ENCODE measurements at regions not wholly inside any gene's neighbourhood (a gene's known extent, or its start where the extent isn't known, plus 50 kb on each side); places are given as distances from the start of the nearest gene placed in this dataset.

DNA sequence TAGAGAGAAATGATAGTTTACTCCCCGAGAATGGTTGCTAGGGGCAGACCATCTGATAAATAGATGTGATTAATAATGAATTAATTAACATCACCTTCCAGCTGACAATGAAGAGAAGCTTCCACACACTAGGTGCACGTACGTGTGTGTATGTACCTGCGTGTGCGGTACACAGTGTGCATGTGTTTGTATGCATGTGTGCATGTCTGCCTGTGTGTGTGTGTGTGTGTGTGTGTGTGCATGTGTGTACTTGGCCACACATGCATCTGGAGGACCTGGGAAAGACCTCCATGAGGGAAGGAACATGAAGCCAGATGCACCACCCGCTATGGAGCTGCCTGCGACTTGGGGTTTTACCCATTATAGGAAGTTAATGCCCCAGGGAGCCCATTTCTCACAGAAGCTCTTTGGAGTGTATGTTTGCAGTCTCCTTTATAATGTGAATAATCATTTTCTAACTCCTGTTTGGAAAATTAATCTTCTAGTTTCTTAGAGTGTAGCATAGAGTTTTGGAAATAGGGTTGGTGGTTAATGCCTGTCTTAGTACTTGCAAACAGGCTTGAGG lies 229.1 kb downstream of the ENGASE start:
- DNase-seq (ENCODE audit: low read depth in 3 of 3, low spot score in 2 of 3), result no peak

DNA sequence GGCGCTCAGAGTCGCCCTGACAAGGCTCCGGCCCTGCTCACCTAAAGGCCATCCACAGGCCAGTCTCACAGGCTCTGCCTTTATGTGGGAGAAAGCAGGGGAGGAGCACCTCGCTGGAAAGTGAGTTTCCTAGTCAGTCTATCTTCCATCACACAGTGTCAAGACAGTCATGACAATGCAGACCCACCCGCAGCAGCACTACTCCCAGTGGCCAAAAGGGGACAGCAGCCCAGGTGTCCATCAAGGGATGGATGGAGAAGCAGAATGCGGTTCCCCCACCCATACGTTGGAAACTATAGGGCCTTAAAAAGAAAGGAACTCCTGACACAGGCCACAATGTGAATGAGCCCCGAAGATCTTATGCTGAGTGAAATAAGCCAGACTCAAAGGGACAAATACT lies 226.8 kb downstream of the ENGASE start:
- DNase-seq (ENCODE audit: low read depth in 3 of 3, low spot score in 2 of 3), result no peak

DNA sequence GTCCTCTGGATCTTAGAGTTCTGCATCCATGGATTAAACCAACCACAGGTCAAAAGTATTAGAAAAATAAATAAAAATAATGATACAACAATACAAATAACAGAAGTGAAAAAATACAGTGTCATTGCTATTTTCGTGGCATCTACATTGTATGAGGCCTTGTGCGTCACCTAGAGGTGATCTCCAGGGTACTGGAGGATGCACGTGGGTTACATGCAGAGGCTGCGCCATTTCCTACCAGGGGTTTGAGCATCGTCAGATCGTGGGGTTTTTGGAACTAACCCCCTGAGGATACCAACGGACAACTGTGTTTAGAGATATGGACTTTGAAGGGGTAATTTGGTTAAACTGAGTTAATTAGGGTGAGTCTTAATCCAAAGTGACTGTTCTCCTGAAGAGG lies 224.7 kb downstream of the ENGASE start:
- DNase-seq (ENCODE audit: low read depth in 3 of 3, low spot score in 2 of 3), result no peak

DNA sequence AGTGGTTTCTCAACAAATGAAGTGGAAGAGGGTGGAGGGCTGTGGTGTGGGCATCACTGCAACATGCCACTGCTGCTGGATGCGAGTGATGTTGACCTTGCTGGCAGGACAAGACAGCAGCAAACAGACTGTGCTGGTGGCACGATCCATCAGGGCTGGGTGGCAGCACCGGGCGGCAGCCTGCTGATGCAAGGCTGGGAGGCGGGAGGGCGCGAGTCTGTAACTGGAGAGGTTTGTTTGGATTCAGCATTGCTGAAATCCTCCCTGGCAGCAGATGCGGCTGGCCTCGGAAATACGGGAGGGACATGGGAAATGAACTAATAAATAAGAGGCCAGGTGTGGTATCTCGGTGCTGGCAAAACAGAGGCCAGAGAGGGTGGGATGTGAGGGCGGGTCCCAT lies 224.2 kb downstream of the ENGASE start:
- DNase-seq (ENCODE audit: low read depth in 3 of 3, low spot score in 2 of 3), result no peak

DNA sequence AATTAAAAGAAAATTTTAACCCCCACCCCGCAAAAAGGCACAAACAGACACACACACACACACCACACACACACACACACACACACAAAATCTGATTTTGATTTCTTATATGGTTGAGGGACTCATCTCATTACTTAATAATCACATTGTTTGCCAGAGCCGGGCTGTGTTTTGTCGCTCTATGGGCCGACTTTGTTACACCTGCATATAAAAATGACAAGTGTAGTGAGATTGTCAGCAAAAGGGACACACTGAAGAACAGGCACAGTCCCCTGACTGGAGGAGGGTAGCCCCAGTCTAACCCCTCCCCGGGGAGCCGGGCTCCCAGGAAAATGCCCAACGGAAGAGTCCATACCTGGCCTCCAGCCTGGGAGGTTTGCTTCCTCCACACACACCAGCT lies 221.6 kb downstream of the ENGASE start:
- no peak for DNase-seq (ENCODE audit: low read depth in 3 of 3, low spot score in 2 of 3)

DNA sequence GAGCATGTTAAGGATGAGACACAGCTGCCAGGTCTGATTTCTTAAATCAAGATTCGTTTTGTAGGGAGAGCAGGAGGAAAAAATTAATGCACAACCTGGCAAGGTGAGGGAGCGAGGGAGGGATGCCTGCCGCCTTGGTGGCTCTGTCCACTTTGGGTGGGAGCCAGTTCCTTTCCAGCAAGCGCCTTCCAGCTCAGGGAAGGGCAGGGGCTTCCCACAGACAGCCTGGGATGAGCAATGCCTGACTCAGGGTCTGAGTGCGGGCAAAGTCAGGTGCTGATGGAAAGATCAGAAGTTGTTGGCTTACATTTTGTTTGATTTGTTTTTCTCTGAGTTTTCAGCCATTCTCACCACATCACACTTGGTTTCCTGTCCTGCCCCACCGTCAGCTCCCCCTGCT lies 220.7 kb downstream of the ENGASE start:
- no peak for DNase-seq (ENCODE audit: low read depth in 3 of 3, low spot score in 2 of 3)

DNA sequence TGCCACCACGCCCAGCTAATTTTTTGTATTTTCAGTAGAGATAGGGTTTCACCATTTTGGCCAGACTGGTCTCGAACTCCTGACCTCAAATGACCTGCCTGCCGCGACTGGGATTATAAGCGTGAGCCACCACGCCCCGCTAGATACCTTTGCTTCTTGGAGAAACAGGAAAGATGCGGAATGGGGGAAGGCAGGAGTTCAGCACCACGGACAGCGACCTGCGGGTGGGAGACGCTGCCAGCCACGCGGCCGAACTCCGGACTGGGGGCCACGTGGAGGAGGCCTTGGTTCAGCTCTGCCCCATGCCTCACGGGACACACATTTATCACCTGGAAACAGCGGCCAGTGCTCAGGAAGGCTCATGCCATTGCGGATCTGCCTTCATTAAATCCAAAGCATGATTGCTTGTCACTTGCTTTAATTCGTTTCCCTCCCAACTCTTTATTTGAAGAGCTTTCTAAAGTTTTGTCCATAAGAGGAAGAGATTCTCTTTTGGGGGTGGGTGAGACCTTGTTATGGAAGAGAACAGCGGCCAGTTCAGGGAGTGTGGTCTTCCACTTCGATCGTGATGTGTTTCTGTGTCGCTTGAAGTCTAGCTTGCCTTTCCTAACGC lies 219.9 kb downstream of the ENGASE start:
- peak; percentile 72 to 77 (median 73) for DNase-seq (ENCODE audit: low read depth in 3 of 3, low spot score in 2 of 3)

DNA sequence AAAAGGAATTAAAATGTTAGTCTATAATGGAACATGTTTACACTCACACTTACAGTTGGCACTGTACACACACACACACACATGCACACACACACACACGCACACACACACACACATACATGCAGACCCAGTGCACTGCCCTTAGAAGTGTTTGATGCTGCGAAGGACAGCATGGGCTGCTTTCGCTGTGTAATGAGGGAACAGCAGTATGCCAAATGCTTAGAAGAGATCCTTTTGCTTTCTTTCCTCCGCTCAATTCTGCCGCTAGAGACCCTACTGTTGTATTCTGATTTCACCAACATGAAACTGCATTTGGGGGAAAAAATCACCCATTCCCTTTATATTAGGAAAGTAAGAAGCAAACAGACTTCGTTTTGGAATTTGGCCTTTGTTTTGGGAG lies 217.9 kb downstream of the ENGASE start:
- no peak for DNase-seq (ENCODE audit: low read depth in 3 of 3, low spot score in 2 of 3)

DNA sequence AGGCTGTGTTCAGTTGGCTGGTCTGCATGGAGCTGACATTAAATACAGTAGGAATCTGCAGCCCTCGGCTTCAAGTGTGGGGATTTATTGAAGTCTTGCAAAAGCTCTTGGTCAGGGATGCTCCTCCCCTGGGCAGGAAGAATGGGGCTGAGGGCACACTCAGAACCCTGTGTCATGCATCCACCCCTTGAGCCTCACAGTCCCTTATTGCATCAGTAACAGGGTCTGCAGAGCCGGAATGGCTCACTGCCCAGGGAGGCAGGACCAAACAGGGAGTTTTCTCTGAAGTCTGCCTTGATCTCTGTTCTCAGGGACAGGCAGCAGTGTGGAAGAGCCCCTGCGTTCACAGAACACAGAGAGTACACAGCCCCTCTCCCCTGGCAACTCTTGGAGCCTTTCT lies 216.8 kb downstream of the ENGASE start:
- DNase-seq (ENCODE audit: low read depth in 3 of 3, low spot score in 2 of 3), result no peak

DNA sequence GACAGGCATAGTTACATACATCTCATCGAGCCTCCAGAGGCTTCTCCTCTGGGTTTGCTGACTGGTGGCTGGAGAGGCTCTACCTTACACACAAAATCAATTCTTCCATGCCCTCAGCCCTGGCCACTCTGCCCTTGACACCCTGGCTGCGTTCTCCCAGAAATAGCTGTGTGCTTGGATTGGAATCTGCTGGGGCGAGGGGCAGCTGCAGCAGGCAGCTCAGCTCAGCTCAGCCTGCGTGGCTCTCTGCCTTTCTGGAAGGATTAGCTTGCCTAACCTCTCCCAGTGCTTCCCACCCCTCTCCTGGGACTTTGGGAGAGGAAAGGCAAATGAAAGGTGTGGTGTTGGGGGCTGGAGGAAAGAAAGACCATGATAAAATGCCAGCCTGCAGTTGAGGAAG lies 216.1 kb downstream of the ENGASE start:
- DNase-seq (ENCODE audit: low read depth in 3 of 3, low spot score in 2 of 3), result no peak

DNA sequence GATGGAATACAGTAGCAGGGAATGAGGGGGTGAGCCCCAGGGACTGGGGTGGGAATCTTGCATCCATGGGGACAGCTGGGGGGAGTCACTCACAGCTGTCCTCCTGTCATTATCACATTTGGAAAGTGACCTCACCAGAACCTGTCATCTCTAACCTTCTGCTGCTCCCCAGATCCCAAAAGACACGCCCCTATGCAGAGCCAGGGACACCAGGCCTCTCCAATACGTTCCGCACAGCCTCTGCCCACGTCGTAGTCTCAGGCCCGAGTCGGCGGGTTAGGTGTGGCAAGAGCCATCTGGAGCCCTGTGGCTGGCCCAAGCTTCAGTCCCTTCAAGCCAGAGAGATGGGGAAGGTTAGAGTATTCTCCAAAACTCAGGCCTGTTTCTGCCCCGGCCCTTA lies 214.3 kb downstream of the ENGASE start:
- DNase-seq (ENCODE audit: low read depth in 3 of 3, low spot score in 2 of 3), result no peak

DNA sequence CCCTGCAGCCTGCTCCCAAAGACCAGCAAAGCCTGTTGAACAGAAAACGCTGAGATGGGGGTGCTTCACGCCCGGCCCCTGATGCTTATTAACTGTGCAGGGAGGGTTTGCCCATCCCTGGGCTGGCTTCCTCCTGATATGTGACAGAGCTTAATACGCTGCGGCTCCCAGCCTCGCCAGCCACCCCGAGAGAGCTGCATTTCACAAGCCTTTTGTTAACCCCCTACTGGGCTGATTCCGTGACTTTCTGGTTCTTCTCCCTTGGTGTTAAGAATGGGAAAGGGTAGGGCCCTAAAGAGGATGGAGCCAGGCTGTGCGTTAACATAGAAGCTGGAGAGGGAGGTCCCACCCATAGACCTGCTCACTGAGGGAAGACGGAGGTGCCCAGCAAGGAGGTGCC lies 211.8 kb downstream of the ENGASE start:
- DNase-seq (ENCODE audit: low read depth in 3 of 3, low spot score in 2 of 3), result no peak

DNA sequence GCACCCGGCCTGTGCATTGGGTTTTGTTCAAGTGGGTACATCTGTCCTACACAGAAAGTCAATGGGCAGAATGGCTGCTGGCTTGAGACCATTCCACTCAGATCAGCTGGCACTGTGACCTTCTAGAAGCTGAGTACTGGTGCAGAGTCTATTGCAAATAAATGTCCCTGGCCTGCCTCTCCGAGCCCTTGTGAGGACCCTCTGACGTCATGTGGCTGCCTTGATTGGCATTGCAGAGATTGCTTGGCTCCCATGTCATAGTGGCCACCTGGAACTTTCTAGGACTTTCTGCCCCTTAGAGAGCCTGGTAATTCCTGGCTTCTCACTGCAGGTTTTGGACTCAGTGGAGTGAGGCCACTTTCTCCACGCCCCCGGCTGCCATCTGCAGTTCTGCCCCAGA lies 211.3 kb downstream of the ENGASE start:
- no peak for DNase-seq (ENCODE audit: low read depth in 3 of 3, low spot score in 2 of 3)

DNA sequence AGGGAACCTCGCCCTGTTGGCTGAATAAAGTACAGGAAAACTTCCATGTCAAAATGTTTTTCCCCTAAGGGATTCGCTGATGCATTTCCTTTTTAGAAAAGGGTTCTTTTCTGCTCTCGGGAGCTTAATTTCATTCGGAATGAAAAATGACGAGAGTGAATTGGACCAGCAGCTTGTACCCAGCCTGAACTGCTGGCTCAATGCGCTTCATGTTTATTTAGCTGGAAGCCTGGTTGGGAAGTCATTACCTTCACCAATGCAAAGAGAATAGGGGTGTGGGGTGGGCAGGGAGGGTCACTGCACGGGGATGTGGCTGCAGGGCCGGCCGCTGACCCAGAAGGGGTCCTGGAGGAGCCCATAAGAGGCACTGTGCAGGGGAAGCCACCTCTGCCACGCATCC lies 207.7 kb downstream of the ENGASE start:
- no peak for DNase-seq (ENCODE audit: low read depth in 3 of 3, low spot score in 2 of 3)

DNA sequence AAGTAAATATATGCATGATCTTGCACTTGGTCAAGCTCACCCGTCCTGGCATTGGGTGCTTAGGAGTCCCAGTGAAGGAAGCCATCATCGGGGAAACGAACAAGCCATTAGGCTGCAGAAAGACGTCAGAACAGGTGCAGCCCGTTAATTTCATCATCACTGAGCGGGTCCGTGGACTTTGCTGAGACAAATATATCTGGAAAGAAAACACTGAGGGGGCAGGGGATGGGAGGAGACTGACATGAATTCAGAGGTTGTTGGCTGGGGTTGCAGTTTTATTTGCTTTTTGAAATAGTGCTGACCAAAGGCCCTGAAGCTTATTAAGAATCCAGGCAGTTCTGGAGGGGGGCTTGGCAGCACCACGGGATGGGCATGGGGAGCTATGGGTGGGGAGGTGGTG lies 207.2 kb downstream of the ENGASE start:
- DNase-seq (ENCODE audit: low read depth in 3 of 3, low spot score in 2 of 3), result no peak

DNA sequence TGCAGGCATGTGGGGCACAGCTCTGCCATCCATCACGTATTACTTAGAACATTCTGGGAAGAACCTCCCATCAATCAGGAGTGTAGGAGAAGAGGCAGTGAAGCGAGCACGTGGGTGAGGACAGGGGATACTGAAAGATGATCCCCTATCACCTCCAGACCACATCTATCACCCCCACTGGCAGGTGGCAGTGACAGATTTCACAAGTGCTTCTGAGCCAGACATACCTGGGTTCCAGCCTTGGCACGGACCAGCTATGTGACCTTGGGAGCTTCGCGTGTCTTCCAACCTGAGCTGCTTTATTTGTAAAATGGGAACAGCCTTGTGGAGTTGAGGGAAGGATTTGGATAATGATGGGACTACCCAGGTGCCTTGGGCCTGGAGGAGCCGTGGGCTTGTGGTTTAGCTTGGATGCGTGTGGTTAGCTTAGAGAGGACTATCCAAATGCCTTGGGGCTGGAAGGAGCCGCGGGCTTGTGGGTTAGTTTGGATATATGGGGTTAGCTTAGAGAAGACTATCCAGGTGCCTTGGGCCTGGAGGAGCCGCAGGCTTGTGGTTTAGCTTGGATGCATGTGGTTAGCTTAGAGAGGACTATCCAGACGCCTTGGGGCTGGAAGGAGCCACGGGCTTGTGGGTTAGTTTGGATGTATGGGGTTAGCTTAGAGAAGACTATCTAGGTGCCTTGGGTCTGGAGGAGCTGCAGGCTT lies 206.4 kb downstream of the ENGASE start:
- DNase-seq (ENCODE audit: low read depth in 3 of 3, low spot score in 2 of 3), result no peak

DNA sequence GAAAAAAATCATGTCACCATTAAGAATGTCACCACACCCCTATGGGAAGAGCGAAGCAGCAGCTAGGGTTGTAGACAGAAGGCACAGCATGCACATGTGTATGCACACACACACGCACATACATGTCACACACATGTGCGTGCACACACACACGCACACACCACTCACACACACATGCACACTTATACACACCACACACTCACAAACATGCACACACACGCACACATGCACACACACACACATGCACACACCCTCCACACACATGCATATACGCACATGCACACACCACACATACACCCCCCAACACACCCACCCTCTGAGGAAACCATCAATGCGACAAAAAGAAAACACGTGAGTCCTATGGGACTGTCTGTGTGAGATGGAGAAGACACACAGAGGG lies 205.4 kb downstream of the ENGASE start:
- DNase-seq (ENCODE audit: low read depth in 3 of 3, low spot score in 2 of 3), result no peak

DNA sequence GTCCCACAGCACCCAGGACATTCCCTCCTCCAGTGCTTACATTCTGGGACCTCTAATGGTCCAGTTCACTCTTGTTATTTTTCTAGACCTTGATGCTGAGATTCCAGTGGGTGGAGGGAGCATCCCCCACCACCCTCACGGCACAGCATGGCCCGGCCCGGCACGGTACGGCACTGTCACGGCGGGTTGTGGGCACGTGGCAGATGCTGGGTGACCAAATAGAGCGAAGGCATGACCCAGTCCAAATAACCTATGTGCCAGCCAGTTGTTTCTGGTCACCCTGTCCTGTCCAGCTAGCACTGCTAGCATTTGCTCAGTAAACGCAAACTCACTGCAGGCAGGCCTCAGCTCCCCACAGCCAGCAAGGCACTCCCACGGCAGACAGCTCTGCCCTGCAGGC lies 204.7 kb downstream of the ENGASE start:
- DNase-seq (ENCODE audit: low read depth in 3 of 3, low spot score in 2 of 3), result no peak

DNA sequence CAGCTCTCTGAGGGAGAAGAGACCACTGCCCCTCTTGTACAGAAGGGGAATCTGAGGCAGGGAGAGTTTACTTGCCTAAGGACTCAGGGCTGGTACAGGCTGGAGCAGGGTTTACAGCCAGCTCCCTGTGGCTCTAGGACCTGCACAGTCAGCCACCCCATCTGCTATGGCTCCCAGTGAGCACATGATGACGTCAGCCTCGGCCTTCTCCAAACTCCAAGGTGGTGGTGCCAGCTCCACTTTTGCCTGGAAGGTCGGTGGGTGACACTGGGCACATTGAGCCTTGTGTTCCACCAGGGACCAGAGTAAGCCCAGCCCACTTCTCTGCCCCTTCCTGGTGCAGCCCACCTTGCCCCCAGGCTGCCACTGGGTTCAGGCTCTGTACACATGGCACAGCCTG lies 202.2 kb downstream of the ENGASE start:
- DNase-seq (ENCODE audit: low read depth in 3 of 3, low spot score in 2 of 3), result no peak

DNA sequence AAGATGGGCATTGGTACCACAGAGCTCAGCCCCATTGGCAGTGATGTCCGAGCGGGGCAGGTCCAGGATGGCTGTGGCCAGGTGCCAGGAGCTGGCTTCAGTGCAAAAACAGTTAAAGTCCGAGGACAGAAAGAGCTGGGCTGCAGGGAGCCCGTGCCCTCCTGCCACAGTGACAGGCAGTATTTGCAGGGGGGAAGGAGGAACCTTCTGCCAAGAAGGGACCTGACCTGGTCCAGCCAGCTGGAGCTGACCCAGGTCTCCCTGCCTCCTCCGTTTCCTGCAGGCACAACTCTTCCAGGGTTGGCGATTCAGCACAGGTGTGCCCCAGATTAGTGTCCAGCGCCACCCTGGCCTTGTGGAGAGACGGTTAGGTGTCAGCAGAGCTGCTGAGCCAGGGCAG lies 199.0 kb downstream of the ENGASE start:
- no peak for DNase-seq (ENCODE audit: low read depth in 3 of 3, low spot score in 2 of 3)

DNA sequence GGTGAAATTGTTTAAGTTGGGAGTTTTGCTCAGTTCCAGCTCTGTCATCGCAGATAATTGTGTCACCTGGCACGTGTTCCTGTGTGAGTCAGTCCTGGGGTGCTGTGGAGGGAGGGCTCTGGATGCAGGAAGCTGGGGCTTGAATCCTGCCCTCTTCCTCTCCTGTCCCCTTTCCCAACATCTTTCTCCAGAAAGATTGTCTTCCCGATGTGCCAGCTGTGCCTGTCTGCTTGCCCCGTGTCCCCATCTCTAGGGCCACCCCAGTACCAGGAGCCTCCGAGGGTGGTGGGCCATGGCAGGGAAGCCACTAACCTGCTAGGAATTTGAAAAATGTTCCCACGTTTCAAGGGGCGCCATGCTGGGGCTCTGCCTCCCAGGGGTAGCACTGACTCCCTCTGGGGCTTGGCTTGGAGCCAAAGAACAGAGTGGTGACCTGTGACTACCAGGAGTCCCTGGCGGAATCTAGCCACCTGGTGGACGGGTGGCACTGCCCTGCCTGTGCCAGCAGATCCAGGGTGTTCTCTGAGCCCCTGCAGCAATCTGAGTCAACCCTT lies 198.1 kb downstream of the ENGASE start:
- DNase-seq (ENCODE audit: low read depth in 3 of 3, low spot score in 2 of 3), result peak in 1 of 3 donors; percentile 13

DNA sequence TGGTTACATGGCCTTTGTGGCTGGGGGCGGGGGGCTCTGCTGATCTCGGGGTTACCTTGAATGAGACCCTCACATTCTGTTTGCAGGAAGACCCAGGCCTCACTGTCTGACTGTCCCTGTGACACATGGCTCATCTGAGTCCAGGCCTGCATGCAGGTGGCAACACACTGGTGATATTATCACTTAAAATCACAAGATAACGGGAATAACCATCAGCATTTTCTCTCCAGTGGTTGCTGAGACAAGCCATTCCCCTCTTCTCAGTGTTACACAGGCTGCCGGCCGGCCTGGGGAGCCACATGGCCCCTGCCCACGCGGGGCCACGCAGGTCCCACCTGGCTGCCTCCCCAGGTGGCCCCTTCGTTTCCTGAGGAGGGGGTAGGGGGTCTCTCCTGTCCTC lies 197.6 kb downstream of the ENGASE start:
- DNase-seq (ENCODE audit: low read depth in 3 of 3, low spot score in 2 of 3), result no peak

Measured in right renal cortex interstitium (tissue), 3 donors.